Naive B cell (primary cell): ENCODE measurements at regions not wholly inside any gene's neighbourhood (a gene's known extent, or its start where the extent isn't known, plus 50 kb on each side); places are given as distances from the start of the nearest gene placed in this dataset.

Source experiments
- ATAC-seq, 2 donors: fragments of 150-1000 bp; cut with Tn5 transposase; 2 replicates each; pipeline ENCODE4 v1.10.0; 2021; ENCODE audit warnings: low read depth in 2 of 2, mild to moderate bottlenecking in 2 of 2, moderate library complexity in 2 of 2
- DNase-seq: peaks from one replicate; pipeline ENCODE4 v3.0.0; 2022
- H3K27ac Mint-ChIP-seq, 6 donors: one replicate each; pipeline ENCODE4 v1.8.0; 2020 to 2022; ENCODE audit warnings: mild to moderate bottlenecking in 6 of 6, mixed read lengths in 6 of 6, moderate library complexity in 5 of 6, inconsistent platforms in 2 of 6
- H3K27me3 Mint-ChIP-seq, 3 donors: one replicate each; pipeline ENCODE4 v1.8.0; 2021 to 2022; ENCODE audit warnings: mixed read lengths in 3 of 3, mild to moderate bottlenecking in 1 of 3
- H3K36me3 Mint-ChIP-seq, 2 donors: one replicate each; pipeline ENCODE4 v1.8.0; 2020 to 2022; ENCODE audit warnings: mixed read lengths in 2 of 2, inconsistent platforms in 1 of 2, mild to moderate bottlenecking in 1 of 2
- H3K4me1 Mint-ChIP-seq, 3 donors: one replicate each; pipeline ENCODE4 v1.8.0; 2020 to 2022; ENCODE audit warnings: mixed read lengths in 3 of 3, inconsistent platforms in 1 of 3, mild to moderate bottlenecking in 1 of 3, moderate library complexity in 1 of 3
- H3K4me3 Mint-ChIP-seq, 8 donors: one replicate each; pipeline ENCODE4 v1.8.0; 2020 to 2022; ENCODE audit warnings: mild to moderate bottlenecking in 8 of 8, mixed read lengths in 8 of 8, moderate library complexity in 8 of 8, inconsistent platforms in 2 of 8
- H3K9me3 Mint-ChIP-seq, 7 donors: one replicate each; pipeline ENCODE4 v1.8.0; 2020 to 2022; ENCODE audit warnings: mixed read lengths in 7 of 7, mild to moderate bottlenecking in 5 of 7, inconsistent platforms in 2 of 7, moderate library complexity in 1 of 7

- ATAC-seq (no peak), DNase-seq (no peak)
- Mint-ChIP-seq H3K27me3 (peaks cover 28 to 64% (median 63%) of the 10 kb centered on the region in 3 donors), H3K27ac (no peak overlapping the region), H3K36me3 (no peaks in the 10 kb centered on the region), H3K4me3 (peak overlapping the region in 1 of 8 donors; percentile 83), H3K4me1 (peaks cover 10 to 28% (median 25%) of the 10 kb centered on the region in 3 donors), H3K9me3 (peaks cover 0 to 2% (median 0%) of the 10 kb centered on the region in 7 donors)
Observed at GRCh38 chr20:50280851-50281655, 90.4 kb downstream of the CEBPB start.

GRCh38 chr20:50281831-50282591 lies 91.4 kb downstream of the CEBPB start:
- peaks cover 0 to 2% (median 0%) of the 10 kb centered on the region in 7 donors for H3K9me3 Mint-ChIP-seq
- H3K27me3 Mint-ChIP-seq, result peaks cover 25 to 61% (median 53%) of the 10 kb centered on the region in 3 donors
- H3K36me3 Mint-ChIP-seq, result no peaks in the 10 kb centered on the region
- no peak overlapping the region for H3K27ac Mint-ChIP-seq
- H3K4me1 Mint-ChIP-seq, result peaks cover 14 to 35% (median 35%) of the 10 kb centered on the region in 3 donors
- no peak overlapping the region for H3K4me3 Mint-ChIP-seq
- DNase-seq, result no peak
- ATAC-seq, result no peak

GRCh38 chr20:50282592-50283241 lies 92.1 kb downstream of the CEBPB start:
- peak overlapping the region in 3 of 6 donors; percentile 21 to 70 (median 27) for H3K27ac Mint-ChIP-seq
- DNase-seq, result no peak
- H3K27me3 Mint-ChIP-seq, result peaks cover 20 to 57% (median 49%) of the 10 kb centered on the region in 3 donors
- peaks cover 14 to 35% (median 35%) of the 10 kb centered on the region in 3 donors for H3K4me1 Mint-ChIP-seq
- no peaks in the 10 kb centered on the region for H3K36me3 Mint-ChIP-seq
- H3K4me3 Mint-ChIP-seq, result no peak overlapping the region
- H3K9me3 Mint-ChIP-seq, result peaks cover 0 to 2% (median 0%) of the 10 kb centered on the region in 7 donors
- ATAC-seq, result no peak

- H3K9me3 Mint-ChIP-seq, result peaks cover 0 to 2% (median 0%) of the 10 kb centered on the region in 7 donors
- no peak for ATAC-seq
- H3K27me3 Mint-ChIP-seq, result peaks cover 26 to 58% (median 49%) of the 10 kb centered on the region in 3 donors
- peaks cover 14 to 35% (median 35%) of the 10 kb centered on the region in 3 donors for H3K4me1 Mint-ChIP-seq
- no peaks in the 10 kb centered on the region for H3K36me3 Mint-ChIP-seq
- no peak for DNase-seq
- H3K4me3 Mint-ChIP-seq, result no peak overlapping the region
- peak overlapping the region in 2 of 6 donors; percentile 27 to 63 for H3K27ac Mint-ChIP-seq
Observed at GRCh38 chr20:50283370-50283769, 92.7 kb downstream of the CEBPB start.

- peaks cover 14 to 35% (median 35%) of the 10 kb centered on the region in 3 donors for H3K4me1 Mint-ChIP-seq
- peaks cover 0 to 2% (median 0%) of the 10 kb centered on the region in 7 donors for H3K9me3 Mint-ChIP-seq
- H3K27me3 Mint-ChIP-seq, result peaks cover 31 to 56% (median 51%) of the 10 kb centered on the region in 3 donors
Observed at GRCh38 chr20:50283922-50284810, 93.5 kb downstream of the CEBPB start.

GRCh38 chr20:50284811-50285375 lies 94.3 kb downstream of the CEBPB start:
- Mint-ChIP-seq H3K4me1 (peaks cover 14 to 35% (median 35%) of the 10 kb centered on the region in 3 donors), H3K36me3 (no peaks in the 10 kb centered on the region), H3K27me3 (peaks cover 28 to 58% (median 54%) of the 10 kb centered on the region in 3 donors), H3K9me3 (peaks cover 0 to 2% (median 0%) of the 10 kb centered on the region in 7 donors), H3K4me3 (peak overlapping the region in 3 of 8 donors; percentile 49 to 80 (median 69)), H3K27ac (peak overlapping the region in 4 of 6 donors; percentile 33 to 71 (median 52))
- no peak for DNase-seq
- peak in 1 of 2 donors; percentile 3 for ATAC-seq

More at GRCh38 chr20:50283922-50284810, 93.5 kb downstream of the CEBPB start:
- H3K27ac Mint-ChIP-seq, result peak overlapping the region in 1 of 6 donors; percentile 45
- no peak for ATAC-seq
- no peaks in the 10 kb centered on the region for H3K36me3 Mint-ChIP-seq
- peak overlapping the region in 1 of 8 donors; percentile 55 for H3K4me3 Mint-ChIP-seq
- DNase-seq, result no peak

- DNase-seq (peak; percentile 30), ATAC-seq (peak; percentile 82 to 83)
- Mint-ChIP-seq H3K27ac (peak overlapping the region in 5 of 6 donors; percentile 44 to 88 (median 73)), H3K4me3 (peak overlapping the region in 7 of 8 donors; percentile 49 to 83 (median 79)), H3K4me1 (peaks cover 14 to 35% (median 35%) of the 10 kb centered on the region in 3 donors), H3K9me3 (peaks cover 0 to 2% (median 0%) of the 10 kb centered on the region in 7 donors), H3K36me3 (no peaks in the 10 kb centered on the region), H3K27me3 (peaks cover 21 to 55% (median 52%) of the 10 kb centered on the region in 3 donors)
Observed at GRCh38 chr20:50285376-50286173, 94.9 kb downstream of the CEBPB start.

- peak overlapping the region in 4 of 6 donors; percentile 57 to 83 (median 72) for H3K27ac Mint-ChIP-seq
- peaks cover 14 to 35% (median 35%) of the 10 kb centered on the region in 3 donors for H3K4me1 Mint-ChIP-seq
- peaks cover 0 to 2% (median 0%) of the 10 kb centered on the region in 7 donors for H3K9me3 Mint-ChIP-seq
- peak overlapping the region in 5 of 8 donors; percentile 49 to 83 (median 79) for H3K4me3 Mint-ChIP-seq
- DNase-seq (no peak), ATAC-seq (peak in 1 of 2 donors; percentile 7)
- H3K27me3 Mint-ChIP-seq, result peaks cover 26 to 55% (median 52%) of the 10 kb centered on the region in 3 donors
- no peaks in the 10 kb centered on the region for H3K36me3 Mint-ChIP-seq
Observed at GRCh38 chr20:50286174-50286511, 95.5 kb downstream of the CEBPB start.

GRCh38 chr20:50286609-50287008 lies 96.0 kb downstream of the CEBPB start:
- peak overlapping the region in 3 of 8 donors; percentile 40 to 83 (median 49) for H3K4me3 Mint-ChIP-seq

GRCh38 chr20:50287512-50287911 lies 96.9 kb downstream of the CEBPB start:
- peaks cover 14 to 35% (median 34%) of the 10 kb centered on the region in 3 donors for H3K4me1 Mint-ChIP-seq
- no peaks in the 10 kb centered on the region for H3K36me3 Mint-ChIP-seq
- H3K27ac Mint-ChIP-seq, result peak overlapping the region in 2 of 6 donors; percentile 17 to 73
- H3K4me3 Mint-ChIP-seq, result no peak overlapping the region
- H3K9me3 Mint-ChIP-seq, result peaks cover 0 to 2% (median 0%) of the 10 kb centered on the region in 7 donors
- ATAC-seq (no peak), DNase-seq (no peak)
- peaks cover 26 to 50% (median 46%) of the 10 kb centered on the region in 3 donors for H3K27me3 Mint-ChIP-seq

More at GRCh38 chr20:50286609-50287008, 96.0 kb downstream of the CEBPB start:
- Mint-ChIP-seq H3K27me3 (peaks cover 26 to 56% (median 50%) of the 10 kb centered on the region in 3 donors), H3K4me1 (peaks cover 14 to 35% (median 35%) of the 10 kb centered on the region in 3 donors), H3K9me3 (peaks cover 0 to 2% (median 0%) of the 10 kb centered on the region in 7 donors), H3K27ac (peak overlapping the region in 2 of 6 donors; percentile 44 to 66), H3K36me3 (no peaks in the 10 kb centered on the region)
- DNase-seq, result no peak
- no peak for ATAC-seq

- DNase-seq (no peak), ATAC-seq (no peak)
- Mint-ChIP-seq H3K36me3 (no peaks in the 10 kb centered on the region), H3K27me3 (peaks cover 26 to 43% (median 39%) of the 10 kb centered on the region in 3 donors), H3K9me3 (peaks cover 0 to under 1% (median 0%) of the 10 kb centered on the region in 7 donors), H3K4me3 (peak overlapping the region in 1 of 8 donors; percentile 82), H3K27ac (peak overlapping the region in 1 of 6 donors; percentile 51), H3K4me1 (peaks cover 14 to 29% (median 28%) of the 10 kb centered on the region in 3 donors)
Observed at GRCh38 chr20:50288128-50288623, 97.5 kb downstream of the CEBPB start.
